ENCODE measurements at regions not wholly inside any gene's neighbourhood (a gene's known extent, or its start where the extent isn't known, plus 50 kb on each side); places are given as distances from the start of the nearest gene placed in this dataset.
"Not testable (repeated sequence)": the region's sequence is repeated elsewhere in the genome, so short reads cannot be mapped to it uniquely, and the experiment has no call there.

DNA sequence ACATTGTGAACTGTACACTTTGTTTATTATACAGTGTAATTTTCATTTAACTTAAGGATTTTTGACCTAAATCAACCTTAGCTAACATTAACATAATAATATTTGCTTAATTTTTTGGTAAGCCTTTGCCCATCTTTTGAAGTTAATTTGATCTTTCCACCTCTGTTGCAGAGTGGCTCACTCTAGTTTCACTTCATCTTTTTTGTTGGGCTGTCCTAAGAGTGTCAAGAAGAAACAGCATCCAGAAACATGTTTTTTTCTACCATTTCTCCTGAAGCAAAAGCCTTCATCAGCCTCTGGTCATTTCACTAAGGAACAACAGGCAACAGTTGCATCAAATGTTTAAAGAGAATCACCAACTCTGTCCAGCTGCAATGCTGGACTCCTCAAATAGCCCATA lies 824.7 kb downstream of the REEP3 start:
- H3K4me3 ChIP-seq (ENCODE audit: low read depth, low read length), result no peak overlapping the region
- TF ChIP-seq, protein P1, sequence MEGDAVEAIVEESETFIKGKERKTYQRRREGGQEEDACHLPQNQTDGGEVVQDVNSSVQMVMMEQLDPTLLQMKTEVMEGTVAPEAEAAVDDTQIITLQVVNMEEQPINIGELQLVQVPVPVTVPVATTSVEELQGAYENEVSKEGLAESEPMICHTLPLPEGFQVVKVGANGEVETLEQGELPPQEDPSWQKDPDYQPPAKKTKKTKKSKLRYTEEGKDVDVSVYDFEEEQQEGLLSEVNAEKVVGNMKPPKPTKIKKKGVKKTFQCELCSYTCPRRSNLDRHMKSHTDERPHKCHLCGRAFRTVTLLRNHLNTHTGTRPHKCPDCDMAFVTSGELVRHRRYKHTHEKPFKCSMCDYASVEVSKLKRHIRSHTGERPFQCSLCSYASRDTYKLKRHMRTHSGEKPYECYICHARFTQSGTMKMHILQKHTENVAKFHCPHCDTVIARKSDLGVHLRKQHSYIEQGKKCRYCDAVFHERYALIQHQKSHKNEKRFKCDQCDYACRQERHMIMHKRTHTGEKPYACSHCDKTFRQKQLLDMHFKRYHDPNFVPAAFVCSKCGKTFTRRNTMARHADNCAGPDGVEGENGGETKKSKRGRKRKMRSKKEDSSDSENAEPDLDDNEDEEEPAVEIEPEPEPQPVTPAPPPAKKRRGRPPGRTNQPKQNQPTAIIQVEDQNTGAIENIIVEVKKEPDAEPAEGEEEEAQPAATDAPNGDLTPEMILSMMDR (IDR thresholded peaks at IDR 0.05; ENCODE audit: insufficient read depth, low read depth, low read length), result no peak
- no peak for DNase-seq (ENCODE audit: low read depth)

DNA sequence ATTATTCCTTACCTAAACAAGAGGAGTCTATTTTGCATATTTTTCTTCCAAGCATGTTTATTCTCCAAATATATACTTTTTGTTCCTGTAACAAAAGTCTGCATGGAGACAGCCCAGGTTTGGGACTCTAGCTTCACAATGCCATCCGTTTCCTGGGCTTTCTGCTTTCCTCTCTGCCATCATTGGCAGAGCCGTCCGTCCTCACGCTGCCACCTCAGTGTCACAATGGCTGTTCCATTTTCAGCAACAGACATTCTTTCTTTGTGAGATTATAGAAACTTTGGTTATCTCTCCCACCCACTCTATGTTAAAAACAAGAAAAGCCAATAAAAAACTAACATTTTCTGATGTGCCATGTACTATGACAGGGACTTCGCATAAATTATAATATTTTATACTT lies 825.2 kb downstream of the REEP3 start:
- no peak for DNase-seq (ENCODE audit: low read depth)
- TF ChIP-seq, protein P1 (IDR thresholded peaks at IDR 0.05; ENCODE audit: insufficient read depth, low read depth, low read length), result no peak
- H3K4me3 ChIP-seq (ENCODE audit: low read depth, low read length), result no peak overlapping the region

DNA sequence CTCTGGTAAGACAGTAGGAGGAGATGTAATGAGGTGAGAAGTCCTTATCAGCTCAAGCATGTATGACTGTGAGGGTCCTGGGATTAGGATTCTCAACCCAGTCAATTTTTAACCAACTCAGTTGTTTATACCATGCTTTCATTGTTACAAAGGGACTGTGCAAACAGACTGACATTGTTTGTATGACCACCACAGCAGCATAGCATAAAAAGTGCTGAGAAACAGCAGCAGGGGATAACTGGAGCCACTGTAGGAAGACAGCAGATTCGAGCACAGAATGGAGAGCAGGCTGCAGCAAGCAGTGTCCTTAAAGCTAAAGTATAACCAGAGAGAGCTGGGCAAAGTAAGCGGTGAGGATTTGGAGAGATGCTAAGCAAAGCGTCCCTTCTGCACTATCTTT lies 829.5 kb downstream of the REEP3 start:
- TF ChIP-seq, protein P1 (IDR thresholded peaks at IDR 0.05; ENCODE audit: insufficient read depth, low read depth, low read length), result no peak
- H3K4me3 ChIP-seq (ENCODE audit: low read depth, low read length), result no peak overlapping the region
- DNase-seq (ENCODE audit: low read depth), result no peak

DNA sequence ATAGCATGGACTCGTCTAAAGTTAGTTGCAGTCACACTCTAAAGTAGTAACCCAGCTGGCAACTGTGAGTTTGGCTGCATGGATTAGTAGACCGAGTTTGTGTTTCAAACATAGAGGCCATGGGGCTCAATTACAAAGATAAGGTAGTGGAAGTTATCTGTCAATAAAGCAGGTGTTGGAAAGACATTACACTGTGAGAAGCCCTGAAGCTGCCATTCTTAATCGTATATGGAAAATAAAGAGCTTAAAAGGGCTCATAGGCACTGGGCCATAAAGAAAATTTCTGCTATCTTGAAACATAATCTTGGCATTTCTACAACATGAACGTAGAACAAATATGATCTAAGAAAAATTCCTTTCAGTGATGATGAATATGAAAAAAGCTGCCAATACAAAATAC lies 837.7 kb downstream of the REEP3 start:
- TF ChIP-seq, protein P1 (IDR thresholded peaks at IDR 0.05; ENCODE audit: insufficient read depth, low read depth, low read length), result no peak
- no peak overlapping the region for H3K4me3 ChIP-seq (ENCODE audit: low read depth, low read length)
- DNase-seq (ENCODE audit: low read depth), result no peak

DNA sequence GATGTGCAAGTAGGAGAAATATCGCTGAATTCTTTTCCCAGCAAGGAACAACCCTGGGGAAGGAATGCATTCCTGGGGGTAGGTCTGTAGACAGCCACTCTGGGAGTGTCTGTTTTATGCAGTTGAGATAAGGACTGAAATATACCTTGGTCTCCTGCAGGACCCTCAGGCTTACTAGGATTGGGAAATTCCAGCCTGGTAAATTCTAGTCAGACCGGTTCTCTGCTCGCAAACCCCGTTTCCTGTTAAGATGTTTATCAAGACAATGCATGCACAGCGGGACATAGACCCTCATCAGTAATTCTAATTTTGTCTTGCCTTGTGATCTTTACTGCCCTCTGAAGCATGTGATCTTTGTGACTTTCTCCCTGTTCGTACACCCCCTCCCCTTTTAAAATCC lies 839.0 kb downstream of the REEP3 start:
- not testable (repeated sequence) for H3K4me3 ChIP-seq (ENCODE audit: low read depth, low read length); DNase-seq (ENCODE audit: low read depth)

DNA sequence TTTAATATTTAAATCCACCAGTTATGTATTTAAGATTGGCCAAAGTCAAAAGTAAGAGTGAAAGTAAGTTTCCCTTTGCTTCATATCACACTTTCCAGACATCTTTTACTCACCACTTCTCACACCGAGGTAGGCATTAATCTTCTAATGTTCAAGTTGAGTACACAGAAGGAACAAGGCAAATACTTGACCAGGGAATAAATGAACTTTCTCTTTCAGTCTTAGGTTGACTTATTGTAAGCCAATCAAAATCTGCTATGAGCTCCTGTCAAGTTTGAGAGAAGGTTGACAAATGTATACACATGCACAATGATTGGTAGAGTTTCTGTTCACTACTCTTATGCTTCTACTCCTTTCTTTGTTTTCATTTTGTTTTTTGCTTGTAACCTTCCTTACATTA lies 842.5 kb downstream of the REEP3 start:
- H3K4me3 ChIP-seq (ENCODE audit: low read depth, low read length), result no peak overlapping the region
- DNase-seq (ENCODE audit: low read depth), result no peak
- TF ChIP-seq, protein P1 (IDR thresholded peaks at IDR 0.05; ENCODE audit: insufficient read depth, low read depth, low read length), result no peak

DNA sequence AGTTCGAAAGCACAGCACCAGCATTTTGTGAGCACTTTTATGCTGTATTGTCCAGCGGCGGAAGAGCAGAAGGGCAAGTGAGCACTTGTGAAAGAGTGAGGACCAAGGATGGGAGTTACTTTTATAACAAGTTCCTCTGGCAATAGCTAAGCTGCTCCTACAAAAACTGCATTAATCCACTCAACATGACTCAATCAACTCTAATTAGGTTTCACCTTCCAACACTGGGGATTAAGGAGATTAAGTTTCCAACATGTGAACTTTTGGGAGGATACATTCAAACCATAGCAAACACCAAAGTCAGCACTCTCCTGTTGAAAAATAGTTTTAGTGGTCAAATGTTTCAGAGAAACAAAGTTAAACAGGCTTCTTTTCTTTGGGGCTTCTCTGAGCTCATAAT lies 844.5 kb downstream of the REEP3 start:
- TF ChIP-seq, protein P1 (IDR thresholded peaks at IDR 0.05; ENCODE audit: insufficient read depth, low read depth, low read length), result no peak
- H3K4me3 ChIP-seq (ENCODE audit: low read depth, low read length), result no peak overlapping the region
- no peak for DNase-seq (ENCODE audit: low read depth)
